Heart left ventricle (tissue), 16 donors: ENCODE measurements at regions not wholly inside any gene's neighbourhood (a gene's known extent, or its start where the extent isn't known, plus 50 kb on each side); places are given as distances from the start of the nearest gene placed in this dataset.
"Not testable (repeated sequence)": the region's sequence is repeated elsewhere in the genome, so short reads cannot be mapped to it uniquely, and the experiment has no call there.

Experiments used
- ATAC-seq, 4 donors: fragments of 200-7000 bp; cut with Tn5 transposase; one replicate each; pipeline ENCODE4 v1.9.1; 2020 to 2022; ENCODE audit warnings: moderate library complexity in 4 of 4, mild to moderate bottlenecking in 3 of 4, moderate number of reproducible peaks in 1 of 4
- DNase-seq, 5 donors: peaks; one replicate each; pipeline ENCODE4 v3.0.0-alpha.2; 2020
- H3K27ac ChIP-seq, 12 donors: fragments of 200-600 bp; sonication (generic) in 4 of 12; one replicate each; pipeline versions ENCODE4 v1.5.0 to v1.8.0; 2016 to 2022; ENCODE audit warnings: mild to moderate bottlenecking in 2 of 12
- H3K27me3 ChIP-seq, 9 donors: fragments of 200-600 bp; sonication (generic) in 2 of 9; one replicate each; pipeline versions ENCODE4 v1.5.1 to v1.8.0; 2016 to 2022; ENCODE audit warnings: mild to moderate bottlenecking in 3 of 9
- H3K36me3 ChIP-seq, 9 donors: fragments of 200-600 bp; sonication (generic) in 2 of 9; one replicate each; pipeline versions ENCODE4 v1.5.0 to v1.8.0; 2018 to 2022; ENCODE audit warnings: mild to moderate bottlenecking in 2 of 9
- H3K4me1 ChIP-seq, 12 donors: fragments of 200-600 bp; sonication (generic) in 4 of 12; one replicate each; pipeline versions ENCODE4 v1.5.0 to v1.8.0; 2016 to 2022; ENCODE audit warnings: mild to moderate bottlenecking in 3 of 12
- H3K4me3 ChIP-seq, 12 donors: fragments of 200-600 bp; sonication (generic) in 4 of 12; one replicate each; pipeline versions ENCODE4 v1.5.0 to v1.8.0; 2017 to 2022; ENCODE audit warnings: mild to moderate bottlenecking in 9 of 12, moderate library complexity in 4 of 12
- H3K9me3 ChIP-seq, 12 donors: fragments of 200-600 bp; sonication (generic) in 4 of 12; one replicate each; pipeline versions ENCODE4 v1.5.0 to v1.8.0; 2016 to 2022; ENCODE audit warnings: mild to moderate bottlenecking in 1 of 12
- POLR2A ChIP-seq, 2 donors: fragments of 450-650 bp; IDR thresholded peaks; one replicate each; pipeline ENCODE4 v1.6.1; 2017; ENCODE audit warnings: antibody characterized with exemption in 2 of 2, mild to moderate bottlenecking in 2 of 2, moderate library complexity in 2 of 2
- whole genome bisulfite sequencing, 4 donors: extraction: QIAGEN DNeasy Blood & Tissue Kit in 2 of 4; methylation state at CpG; one replicate each; pipeline versions ENCODE4 v1.1.5 to v1.1.7; 2013 to 2018; 5-methylcytosine and 5-hydroxymethylcytosine counted together
- intact Hi-C, 10 donors: fragments of 100-400 bp; cut with DNase I; formaldehyde crosslinking; loops; one replicate each; pipeline versions ENCODE4 v1.11.1 to v1.14.2; 2022
- TF ChIP-seq, protein P1 (sequence below), 12 donors: fragments of 200-600 bp; sonication (generic) in 4 of 12; IDR thresholded peaks; one replicate each; pipeline versions ENCODE4 v1.5.0 to v1.8.0; 2018 to 2022; ENCODE audit warnings: antibody characterized with exemption in 12 of 12, mild to moderate bottlenecking in 5 of 12
- donor health status: ischemic (EF 13 %, LVEDD 7.1; RV severe dilation, severe dysfunction).
- donor health status: healthy with polysubstance abuse.
- donor health status: DM: no; HTN: yes; CAD: no.
- donor health status: DM: no; HTN: no; CAD: no.
- donor health status: ischemic (EF 25% LVEDD 6.9; RV normal size, moderate dysfunction).
- donor health status: ischemic (EF 25% LVEDD 5.7; RV mildly dilated, moderate dysfunction).
- donor health status: healthy.
- donor health status: DM: yes; HTN: yes; CAD: no.
- donor health status: ischemic (EF 35%, LVEDD 5.7; RV mildly dilated, moderate dysfunction).
- donor health status: nonischemic (EF 11% LVEDD 7.7; RV severe dilation, severe dysfunction).
- donor health status: DM: yes; HTN: yes; CAD: no.
- donor health status: PGD.
- donor health status: ischemic (EF 29% LVEDD 5.4; RV normal size, mild dysfunction).
- donor health status: nonischemic (EF 23%, LVEDD 6.1; RV moderate dilation, normal function).

DNA sequence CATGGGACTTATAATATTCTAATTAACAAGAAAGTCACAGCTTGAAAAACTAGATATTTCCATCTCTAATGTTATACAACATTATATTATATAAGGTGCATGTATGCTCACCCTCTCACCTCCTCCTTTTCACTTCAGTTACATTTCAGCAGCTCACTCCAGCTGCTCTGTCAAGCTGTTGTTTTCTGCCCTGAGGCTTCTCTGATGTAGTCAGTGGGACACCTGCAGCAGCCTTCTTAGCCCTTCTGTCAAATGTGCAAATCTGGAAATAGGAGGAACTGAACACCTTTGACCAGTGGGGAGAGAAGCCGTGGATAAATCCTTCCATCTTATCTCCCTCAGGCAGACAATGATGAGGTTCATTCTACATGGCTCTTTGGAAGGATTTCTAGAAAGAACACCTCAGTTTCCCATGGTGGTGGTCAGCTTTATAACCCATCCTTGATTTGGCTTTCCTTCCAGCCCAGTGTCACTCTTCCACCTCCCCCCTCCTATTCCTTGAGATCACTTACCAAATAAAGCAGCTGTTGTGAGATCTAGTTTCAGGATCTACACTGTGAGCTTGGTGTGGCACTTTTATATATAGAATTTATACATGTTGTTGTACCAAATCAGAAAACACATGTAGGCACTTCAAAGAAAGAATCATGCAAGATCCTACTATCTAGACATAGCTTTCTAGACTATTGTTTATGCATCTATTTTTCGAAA, 79.6 kb upstream of the STK38L start:
- 90 to 92% (median 91%) methylated on average over 2 of the region's 2 CpGs for WGBS, 4 donors
- DNase-seq = no peak

DNA sequence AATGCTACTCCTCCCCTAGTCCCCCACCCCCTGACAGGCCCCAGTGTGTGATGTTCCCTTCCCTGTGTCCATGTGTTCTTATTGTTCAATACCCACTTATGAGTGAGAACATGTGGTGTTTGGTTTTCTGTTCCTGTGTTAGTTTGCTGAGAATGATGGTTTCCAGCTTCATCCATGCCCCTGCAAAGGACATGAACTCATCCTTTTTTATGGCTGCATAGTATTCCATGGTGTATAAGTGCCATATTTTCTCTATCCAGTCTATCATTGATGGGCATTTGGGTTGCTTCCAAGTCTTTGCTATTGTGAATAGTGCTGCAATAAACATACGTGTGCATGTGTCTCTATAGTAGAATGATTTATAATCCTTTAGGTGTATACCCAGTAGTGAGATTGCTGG, 78.1 kb upstream of the STK38L start:
- H3K36me3 ChIP-seq, H3K4me1 ChIP-seq, ATAC-seq, DNase-seq, H3K27me3 ChIP-seq, H3K4me3 ChIP-seq, H3K27ac ChIP-seq, intact Hi-C loops: not testable (repeated sequence)
- 78 to 98% (median 92%) methylated on average over 1 of the region's 1 CpG for WGBS, 4 donors
- H3K9me3 ChIP-seq = peaks cover 0 to 25% (median 10%) of the 10 kb centered on the region in 12 donors

More for the DNA sequence above, 79.6 kb upstream of the STK38L start:
- Histone ChIP-seq H3K36me3 (no peaks in the 10 kb centered on the region), H3K9me3 (peaks cover 0 to 13% (median 3%) of the 10 kb centered on the region in 12 donors), H3K27ac (no peak overlapping the region), H3K4me1 (no peaks in the 10 kb centered on the region), H3K27me3 (no peaks in the 10 kb centered on the region), H3K4me3 (no peak overlapping the region)
- TF ChIP-seq, protein P1, sequence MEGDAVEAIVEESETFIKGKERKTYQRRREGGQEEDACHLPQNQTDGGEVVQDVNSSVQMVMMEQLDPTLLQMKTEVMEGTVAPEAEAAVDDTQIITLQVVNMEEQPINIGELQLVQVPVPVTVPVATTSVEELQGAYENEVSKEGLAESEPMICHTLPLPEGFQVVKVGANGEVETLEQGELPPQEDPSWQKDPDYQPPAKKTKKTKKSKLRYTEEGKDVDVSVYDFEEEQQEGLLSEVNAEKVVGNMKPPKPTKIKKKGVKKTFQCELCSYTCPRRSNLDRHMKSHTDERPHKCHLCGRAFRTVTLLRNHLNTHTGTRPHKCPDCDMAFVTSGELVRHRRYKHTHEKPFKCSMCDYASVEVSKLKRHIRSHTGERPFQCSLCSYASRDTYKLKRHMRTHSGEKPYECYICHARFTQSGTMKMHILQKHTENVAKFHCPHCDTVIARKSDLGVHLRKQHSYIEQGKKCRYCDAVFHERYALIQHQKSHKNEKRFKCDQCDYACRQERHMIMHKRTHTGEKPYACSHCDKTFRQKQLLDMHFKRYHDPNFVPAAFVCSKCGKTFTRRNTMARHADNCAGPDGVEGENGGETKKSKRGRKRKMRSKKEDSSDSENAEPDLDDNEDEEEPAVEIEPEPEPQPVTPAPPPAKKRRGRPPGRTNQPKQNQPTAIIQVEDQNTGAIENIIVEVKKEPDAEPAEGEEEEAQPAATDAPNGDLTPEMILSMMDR (IDR thresholded peaks at IDR 0.05) = no peak
- TF ChIP-seq POLR2A (IDR thresholded peaks at IDR 0.05) = no peak
- ATAC-seq = no peak
- intact Hi-C loops = no loop called here

DNA sequence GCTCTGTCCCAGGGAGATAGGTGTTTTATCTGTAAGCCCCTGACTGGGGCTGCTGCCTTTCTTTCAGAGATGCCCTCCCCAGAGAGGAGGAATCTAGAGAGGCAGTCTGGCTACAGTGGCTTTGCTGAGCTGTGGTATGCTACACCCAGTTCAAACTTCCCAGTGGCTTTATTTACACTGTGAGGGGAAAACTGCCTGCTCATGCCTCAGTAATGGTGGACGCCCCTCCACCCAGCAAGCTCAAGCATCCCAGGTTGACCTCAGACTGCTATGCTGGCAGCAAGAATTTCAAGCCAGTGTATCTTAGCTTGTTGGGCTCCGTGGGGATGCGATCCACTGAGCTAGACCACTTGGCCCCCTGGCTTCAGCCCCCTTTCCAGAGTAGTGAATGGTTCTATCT, 72.6 kb upstream of the STK38L start:
- intact Hi-C loops, H3K36me3 ChIP-seq, H3K4me1 ChIP-seq, ATAC-seq, H3K4me3 ChIP-seq, DNase-seq, H3K27ac ChIP-seq, H3K27me3 ChIP-seq: not testable (repeated sequence)
- 92 to 100% (median 97%) methylated on average over 3 of the region's 3 CpGs for WGBS, 4 donors
- peaks cover 0 to 36% (median 13%) of the 10 kb centered on the region in 12 donors for H3K9me3 ChIP-seq

DNA sequence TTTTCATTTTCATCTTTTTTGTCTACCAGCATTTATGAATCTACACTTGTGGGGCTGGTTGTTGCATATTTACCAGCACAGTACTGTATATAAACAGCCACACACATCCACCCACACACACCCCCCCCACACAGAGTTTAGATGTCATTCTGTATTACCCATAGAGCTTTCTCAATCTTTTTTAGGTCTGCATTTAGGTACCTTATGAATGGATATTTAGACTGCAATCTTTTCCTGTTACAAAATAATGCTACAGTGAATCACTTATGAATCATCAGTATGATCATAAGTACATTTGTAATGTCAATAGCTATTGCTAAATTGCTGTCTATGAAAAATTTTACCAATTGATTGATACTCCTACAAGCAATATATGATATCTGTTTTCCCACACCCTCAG, 67.3 kb upstream of the STK38L start:
- Histone ChIP-seq H3K9me3 (peaks cover 0 to 12% (median 0%) of the 10 kb centered on the region in 12 donors), H3K27me3 (no peaks in the 10 kb centered on the region), H3K4me3 (no peak overlapping the region), H3K4me1 (peaks cover 0 to 37% (median 13%) of the 10 kb centered on the region in 12 donors), H3K36me3 (no peaks in the 10 kb centered on the region), H3K27ac (peak overlapping the region in 3 of 12 donors; percentile 25 to 87 (median 34))
- DNase-seq (no peak), ATAC-seq (no peak)
- no peak for TF ChIP-seq POLR2A (IDR thresholded peaks at IDR 0.05)
- intact Hi-C loops = no loop called here

DNA sequence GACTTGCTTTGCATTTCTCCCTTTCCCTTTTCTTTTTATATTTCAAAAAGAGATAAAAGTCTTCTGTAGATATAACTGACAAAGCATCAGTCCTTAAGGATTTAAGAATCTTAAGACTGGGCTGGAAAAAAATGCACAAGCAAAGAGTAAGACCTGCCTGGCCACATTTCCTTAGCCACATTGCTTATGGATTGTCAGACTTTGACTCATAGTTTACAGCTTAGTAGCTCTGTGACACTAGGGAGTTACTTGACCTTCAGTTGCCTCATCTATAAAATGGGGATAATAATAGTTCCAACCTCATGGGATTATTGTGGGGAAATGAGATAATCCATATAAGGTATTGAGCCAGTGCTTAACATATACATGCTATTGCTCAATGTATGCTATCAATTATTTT, 66.4 kb upstream of the STK38L start:
- Histone ChIP-seq H3K4me3 (no peak overlapping the region), H3K27me3 (no peaks in the 10 kb centered on the region), H3K4me1 (peaks cover 0 to 37% (median 13%) of the 10 kb centered on the region in 12 donors), H3K36me3 (no peaks in the 10 kb centered on the region), H3K27ac (peak overlapping the region in 7 of 12 donors; percentile 20 to 89 (median 79)), H3K9me3 (peaks cover 0 to 5% (median 0%) of the 10 kb centered on the region in 12 donors)
- no peak for TF ChIP-seq POLR2A (IDR thresholded peaks at IDR 0.05)
- TF ChIP-seq, protein P1 (IDR thresholded peaks at IDR 0.05) = no peak
- intact Hi-C loops = no loop called here
- ATAC-seq (no peak), DNase-seq (no peak)

DNA sequence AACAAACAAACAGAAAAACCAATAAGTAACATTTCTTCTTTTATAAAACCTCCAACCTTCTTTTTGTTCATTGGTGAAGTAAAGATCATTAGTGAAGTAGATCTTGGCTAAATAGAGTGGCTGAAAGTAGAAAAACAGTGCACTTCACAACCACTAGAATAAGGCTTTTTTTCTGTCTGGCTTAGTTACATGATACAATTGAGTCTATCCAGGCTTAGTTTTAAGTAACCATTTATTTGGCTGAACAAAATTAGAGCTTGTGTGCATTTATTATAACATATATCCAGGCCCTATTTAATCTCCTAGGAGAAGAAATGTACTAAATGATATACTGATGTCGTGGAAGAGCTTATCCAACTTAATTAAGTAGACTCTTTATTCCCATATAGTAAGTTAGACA, 65.8 kb upstream of the STK38L start:
- no peak for DNase-seq
- intact Hi-C loops = no loop called here
- peak overlapping the region in 10 of 12 donors; percentile 20 to 93 (median 82) for H3K27ac ChIP-seq
- H3K9me3 ChIP-seq = no peaks in the 10 kb centered on the region
- peaks cover 0 to 37% (median 13%) of the 10 kb centered on the region in 12 donors for H3K4me1 ChIP-seq
- 54 to 64% (median 58%) methylated on average over 1 of the region's 1 CpG for WGBS, 4 donors
- no peaks in the 10 kb centered on the region for H3K27me3 ChIP-seq
- H3K4me3 ChIP-seq = no peak overlapping the region
- TF ChIP-seq, protein P1 (IDR thresholded peaks at IDR 0.05) = no peak
- TF ChIP-seq POLR2A (IDR thresholded peaks at IDR 0.05) = no peak
- H3K36me3 ChIP-seq = no peaks in the 10 kb centered on the region
- ATAC-seq = no peak
